Ovary (tissue), 7 donors: ENCODE measurements at regions not wholly inside any gene's neighbourhood (a gene's known extent, or its start where the extent isn't known, plus 50 kb on each side); places are given as distances from the start of the nearest gene placed in this dataset.

Experiments
- DNase-seq, 5 donors: peaks; one replicate each; pipeline ENCODE4 v3.0.0-alpha.2; 2019 to 2020
- H3K27ac ChIP-seq, 2 donors: fragments of 200-600 bp; one replicate each; pipeline versions ENCODE4 v1.5.1 to v1.8.0; 2019 to 2022
- H3K27me3 ChIP-seq: fragments of 200-600 bp; one replicate; pipeline ENCODE4 v1.8.0; 2022
- H3K36me3 ChIP-seq: fragments of 200-600 bp; sonication (generic); one replicate; pipeline ENCODE4 v1.5.1; 2019
- H3K4me1 ChIP-seq: one replicate; pipeline ENCODE4 v1.8.1; 2013; ENCODE audit warnings: mild to moderate bottlenecking, moderate library complexity; ENCODE audit not compliant: insufficient read depth
- H3K4me3 ChIP-seq: fragments of 200-600 bp; sonication (generic); one replicate; pipeline ENCODE4 v1.5.1; 2017
- H3K9me3 ChIP-seq, 2 donors: fragments of 200-600 bp in 1 of 2; sonication (generic) in 1 of 2; one replicate each; pipeline versions ENCODE4 v1.5.1 to v1.8.1; 2013 to 2019; ENCODE audit warnings: mild to moderate bottlenecking in 1 of 2, moderate library complexity in 1 of 2
- CTCF ChIP-seq, 3 donors: fragments of 450-650 bp in 2 of 3; fragments of 200-600 bp in 1 of 3; IDR thresholded peaks; one replicate each; pipeline versions ENCODE4 v1.5.1 to v1.8.0; 2016 to 2022; ENCODE audit warnings: antibody characterized with exemption in 3 of 3, mild to moderate bottlenecking in 1 of 3
- EP300 ChIP-seq: sonication (generic); formaldehyde crosslinking; IDR thresholded peaks from one replicate; pipeline ENCODE4 v1.6.1; 2017; ENCODE audit warnings: antibody characterized with exemption
- POLR2A ChIP-seq: fragments of 450-650 bp; IDR thresholded peaks from one replicate; pipeline ENCODE4 v1.6.1; 2017; ENCODE audit warnings: antibody characterized with exemption, mild to moderate bottlenecking, moderate library complexity
- WGBS, 3 donors: extraction: QIAGEN DNeasy Blood & Tissue Kit in 1 of 3; methylation state at CpG; one replicate each; pipeline versions ENCODE4 v1.1.5 to v1.1.7; 2013 to 2017; 5-methylcytosine and 5-hydroxymethylcytosine counted together
- intact Hi-C, 4 donors: fragments of 100-400 bp; cut with DNase I; formaldehyde crosslinking; loops; one replicate each; pipeline versions ENCODE4 v1.11.0 to v1.15.1; 2022 to 2023
- donor health status: DM: no; HTN: no; CAD: no; lungs with moderate emphysema.
- donor health status: DM: no; HTN: no; CAD: no.
- donor health status: Bipolar disorder and iron deficiency.
- donor health status: DM: no; HTN: no; CAD: no.
- donor health status: DM: yes; HTN: yes; CAD: no.

- Histone ChIP-seq H3K27me3 (no peaks in the 10 kb centered on the region), H3K4me1 (no peaks in the 10 kb centered on the region), H3K9me3 (no peaks in the 10 kb centered on the region), H3K4me3 (no peak overlapping the region), H3K27ac (no peak overlapping the region), H3K36me3 (no peaks in the 10 kb centered on the region)
- no peak for TF ChIP-seq CTCF (IDR thresholded peaks at IDR 0.05)
- intact Hi-C loops = no loop called here
- WGBS, 3 donors = 50 to 66% (median 57%) methylated on average over 2 of the region's 2 CpGs
- DNase-seq = no peak
These were observed 1103.0 kb downstream of the EFNB2 start for GRCh38 chr13:105432438-105432837.

DNA sequence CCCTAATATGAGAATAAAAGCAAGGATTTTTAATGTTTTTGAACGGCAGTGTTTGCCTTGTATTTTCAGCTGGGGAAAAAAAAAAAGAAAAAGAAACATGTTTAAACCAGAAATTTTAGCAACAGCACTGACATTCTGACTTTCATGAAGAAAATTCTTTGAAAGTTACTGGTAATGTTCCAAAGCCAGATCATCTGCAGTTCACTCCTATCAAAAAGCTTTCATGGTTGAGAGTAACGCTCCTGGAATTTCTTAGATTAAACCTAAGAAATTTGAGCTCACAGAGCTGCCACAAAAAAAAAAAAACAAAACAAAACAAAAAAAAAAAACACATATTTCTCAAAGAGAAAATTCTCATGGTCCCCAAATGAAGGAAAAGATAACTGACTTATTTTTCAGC is 1106.7 kb downstream of the EFNB2 start:
- Histone ChIP-seq H3K36me3 (no peaks in the 10 kb centered on the region), H3K27me3 (no peaks in the 10 kb centered on the region), H3K4me3 (no peak overlapping the region), H3K4me1 (no peaks in the 10 kb centered on the region), H3K27ac (no peak overlapping the region), H3K9me3 (no peaks in the 10 kb centered on the region)
- WGBS, 3 donors = 9 to 16% (median 10%) methylated on average over 2 of the region's 2 CpGs
- no peak for TF ChIP-seq CTCF (IDR thresholded peaks at IDR 0.05)
- TF ChIP-seq EP300 = no peak
- no peak for TF ChIP-seq POLR2A
- DNase-seq = no peak
- intact Hi-C loops = no loop called here

GRCh38 chr13:105426441-105426840 is 1109.0 kb downstream of the EFNB2 start:
- H3K27me3 ChIP-seq = no peaks in the 10 kb centered on the region
- no peaks in the 10 kb centered on the region for H3K4me1 ChIP-seq
- no peak for TF ChIP-seq CTCF (IDR thresholded peaks at IDR 0.05)
- TF ChIP-seq EP300 = no peak
- no peak for TF ChIP-seq POLR2A
- no peak for DNase-seq
- 89 to 92% (median 90%) methylated on average over 5 of the region's 5 CpGs for WGBS, 3 donors
- no peak overlapping the region for H3K27ac ChIP-seq
- H3K9me3 ChIP-seq = no peaks in the 10 kb centered on the region
- intact Hi-C loops = no loop called here
- no peaks in the 10 kb centered on the region for H3K36me3 ChIP-seq
- no peak overlapping the region for H3K4me3 ChIP-seq

GRCh38 chr13:105414639-105415038 is 1120.8 kb downstream of the EFNB2 start:
- Histone ChIP-seq H3K4me1 (no peaks in the 10 kb centered on the region), H3K36me3 (no peaks in the 10 kb centered on the region), H3K27me3 (no peaks in the 10 kb centered on the region), H3K27ac (no peak overlapping the region), H3K9me3 (peaks cover 0 to 3% of the 10 kb centered on the region in 2 donors), H3K4me3 (no peak overlapping the region)
- WGBS, 3 donors = 75 to 79% (median 76%) methylated on average over 1 of the region's 1 CpG
- DNase-seq = no peak
- intact Hi-C loops = no loop called here
- TF ChIP-seq CTCF (IDR thresholded peaks at IDR 0.05) (no peak), POLR2A (no peak), EP300 (no peak)

DNA sequence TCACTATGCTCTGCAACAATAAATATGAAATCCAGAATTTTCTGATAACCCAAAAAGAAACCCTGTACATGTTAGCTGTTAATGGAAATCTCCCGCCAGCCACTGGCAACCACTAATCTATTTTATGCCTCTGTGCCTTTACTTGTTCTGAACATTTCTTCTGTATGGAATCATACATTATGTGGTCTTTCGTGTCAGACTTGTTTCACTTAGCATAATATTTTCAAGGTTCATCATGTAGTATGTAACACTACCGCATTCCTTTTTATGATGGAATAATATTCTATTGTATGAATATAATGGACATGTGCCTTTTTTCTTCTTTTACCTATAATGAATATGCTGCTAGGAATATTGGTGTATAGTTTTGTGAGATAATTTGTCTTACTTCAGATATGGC is 1123.3 kb downstream of the EFNB2 start:
- Histone ChIP-seq H3K4me3 (no peak overlapping the region), H3K27ac (no peak overlapping the region), H3K36me3 (no peaks in the 10 kb centered on the region), H3K9me3 (peaks cover 0 to under 1% of the 10 kb centered on the region in 2 donors), H3K27me3 (no peaks in the 10 kb centered on the region), H3K4me1 (no peaks in the 10 kb centered on the region)
- 93 to 98% (median 95%) methylated on average over 3 of the region's 3 CpGs for WGBS, 3 donors
- TF ChIP-seq EP300 (no peak), CTCF (IDR thresholded peaks at IDR 0.05) (no peak), POLR2A (no peak)
- intact Hi-C loops = no loop called here
- no peak for DNase-seq
